ENCODE measurements at regions not wholly inside any gene's neighbourhood (a gene's known extent, or its start where the extent isn't known, plus 50 kb on each side); places are given as distances from the start of the nearest gene placed in this dataset.

GRCh38 chr3:71903112-71903495, 118.2 kb upstream of the PROK2 start:
- no peak overlapping the region for H3K4me3 ChIP-seq (ENCODE audit: low read depth in 2 of 2, low read length in 2 of 2)
- CTCF ChIA-PET = no interaction called here
- TF ChIP-seq POLR2AphosphoS5 (IDR thresholded peaks at IDR 0.05; ENCODE audit: low read depth, low read length) (no peak), CTCF (IDR thresholded peaks at IDR 0.05) (no peak), SIN3A (IDR thresholded peaks at IDR 0.05; ENCODE audit: borderline replicate concordance, insufficient read depth, low read depth, low read length) (no peak), TCF7L2 (IDR thresholded peaks at IDR 0.05; ENCODE audit: low read depth, low read length) (no peak), REST (IDR thresholded peaks at IDR 0.05; ENCODE audit: insufficient read depth in 1 of 2, low read depth in 2 of 2, low read length in 1 of 2) (no peak)
- DNase-seq (ENCODE audit: low read depth, low spot score) (no peak), ATAC-seq (no peak)
- no peaks in the 10 kb centered on the region for H3K4me1 ChIP-seq (ENCODE audit: control insufficient read depth, insufficient read depth, low read length)
- no peak overlapping the region for H3K27ac ChIP-seq (ENCODE audit: low read length)
- H3K36me3 ChIP-seq (ENCODE audit: control insufficient read depth, insufficient read depth, low read length) = no peaks in the 10 kb centered on the region
- in situ Hi-C loops (cut with HindIII; ENCODE audit: low pct_unique_long_range_greater_than_20kb, low sequenced_read_pairs) = no loop called here
- no peaks in the 10 kb centered on the region for H3K9me3 ChIP-seq (ENCODE audit: control insufficient read depth, insufficient read depth, low read depth, low read length)
- POLR2A ChIA-PET = no interaction called here
- BruUV-seq (replicated peaks) = no TSS peak
- intact Hi-C loops (cut with micrococcal nuclease; ENCODE audit: unreplicated experiment) = no loop called here
- no peaks in the 10 kb centered on the region for H3K27me3 ChIP-seq (ENCODE audit: control insufficient read depth, insufficient read depth, low read length)

- in situ Hi-C loops (cut with HindIII; ENCODE audit: low pct_unique_long_range_greater_than_20kb, low sequenced_read_pairs) = no loop called here
- Histone ChIP-seq H3K36me3 (ENCODE audit: control insufficient read depth, insufficient read depth, low read length) (no peaks in the 10 kb centered on the region), H3K9me3 (ENCODE audit: control insufficient read depth, insufficient read depth, low read depth, low read length) (no peaks in the 10 kb centered on the region), H3K27me3 (ENCODE audit: control insufficient read depth, insufficient read depth, low read length) (no peaks in the 10 kb centered on the region), H3K4me3 (ENCODE audit: low read depth in 2 of 2, low read length in 2 of 2) (no peak overlapping the region), H3K4me1 (ENCODE audit: control insufficient read depth, insufficient read depth, low read length) (no peaks in the 10 kb centered on the region), H3K27ac (ENCODE audit: low read length) (no peak overlapping the region)
- BruUV-seq (replicated peaks) = no TSS peak
- intact Hi-C loops (cut with micrococcal nuclease; ENCODE audit: unreplicated experiment) = no loop called here
- TF ChIP-seq SIN3A (IDR thresholded peaks at IDR 0.05; ENCODE audit: borderline replicate concordance, insufficient read depth, low read depth, low read length) (no peak), TCF7L2 (IDR thresholded peaks at IDR 0.05; ENCODE audit: low read depth, low read length) (no peak), CTCF (IDR thresholded peaks at IDR 0.05) (no peak), REST (IDR thresholded peaks at IDR 0.05; ENCODE audit: insufficient read depth in 1 of 2, low read depth in 2 of 2, low read length in 1 of 2) (no peak), POLR2AphosphoS5 (IDR thresholded peaks at IDR 0.05; ENCODE audit: low read depth, low read length) (no peak)
- POLR2A ChIA-PET = no interaction called here
- DNase-seq (ENCODE audit: low read depth, low spot score) = no peak
- CTCF ChIA-PET = no interaction called here
- no peak for ATAC-seq
Measured at GRCh38 chr3:71902258-71903111, 117.5 kb upstream of the PROK2 start.
